ENCODE measurements at regions not wholly inside any gene's neighbourhood (a gene's known extent, or its start where the extent isn't known, plus 50 kb on each side); places are given as distances from the start of the nearest gene placed in this dataset.

DNA sequence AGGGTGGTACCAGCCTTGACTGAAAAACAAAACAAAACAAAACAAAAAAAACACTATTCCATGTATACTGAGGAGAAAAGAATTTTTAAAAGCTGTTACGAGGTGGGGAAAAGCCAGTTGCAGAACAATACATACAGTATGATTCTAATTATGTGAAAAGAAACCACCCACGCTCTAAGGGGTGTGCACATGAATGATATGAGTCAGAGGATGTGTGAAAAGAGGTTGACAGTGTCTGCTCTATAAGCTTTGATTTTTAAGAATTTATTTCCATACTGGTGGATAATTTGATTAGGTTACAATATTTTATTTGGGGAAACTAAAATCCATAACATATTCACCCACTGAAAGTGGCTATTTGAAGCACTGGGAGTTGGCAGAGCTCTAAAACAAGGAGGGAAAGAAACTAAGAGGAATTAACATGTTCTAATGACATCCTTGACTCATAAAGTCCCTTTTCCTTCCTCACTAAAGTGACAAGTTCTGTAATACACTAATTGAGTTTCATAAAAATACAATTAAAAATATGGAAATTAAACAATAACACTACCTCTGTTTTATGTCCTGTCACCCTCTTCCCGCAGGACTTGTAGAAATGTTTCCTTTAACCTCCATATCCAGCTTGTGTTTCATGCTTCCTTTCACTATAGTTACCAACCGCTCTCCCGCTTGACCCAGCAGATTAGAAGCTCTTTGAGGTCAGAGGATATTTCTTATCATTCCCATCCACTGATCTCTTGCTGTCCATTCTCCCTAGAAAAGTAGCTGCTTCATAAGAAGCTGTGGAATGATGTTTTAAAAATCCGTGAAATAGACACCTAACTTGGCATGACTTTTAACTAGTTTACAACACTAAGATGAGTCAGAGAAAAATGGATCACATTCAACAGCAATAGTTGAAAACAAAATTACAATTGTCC, 118.6 kb upstream of the CCDC28A start:
- Histone ChIP-seq H3K23me2 (ENCODE audit: low read depth, low read length) (no peaks in the 10 kb centered on the region), H2BK120ac (replicated peaks; ENCODE audit: low read depth, low read length) (no peak overlapping the region), H2BK5ac (ENCODE audit: low read depth, low read length) (no peak overlapping the region), H4K8ac (ENCODE audit: extremely low read depth, insufficient read depth, low read length) (no peak overlapping the region), H3K9me3 (ENCODE audit: insufficient read depth in 2 of 2, low read depth in 1 of 2, low read length in 1 of 2) (no peaks in the 10 kb centered on the region), H2BK12ac (ENCODE audit: low read depth, low read length) (no peak overlapping the region), H3K27ac (ENCODE audit: low read depth, low read length) (no peak overlapping the region), H3K14ac (ENCODE audit: insufficient read length) (no peak overlapping the region), H3K18ac (ENCODE audit: extremely low read depth, low read length) (no peak overlapping the region), H3K79me2 (ENCODE audit: control insufficient read depth in 1 of 2, insufficient read depth in 2 of 2, low read length in 2 of 2) (peaks cover 0 to 22% of the 10 kb centered on the region in 2 experiments; a peak in 2 of 4 replicates), H4K91ac (replicated peaks; ENCODE audit: insufficient read length, low read length) (no peak overlapping the region), H3K79me1 (ENCODE audit: low read depth, low read length) (peaks cover 3% of the 10 kb centered on the region; the same call in 1 of the 2 replicates), H2AK5ac (ENCODE audit: low read depth, low read length) (no peak overlapping the region), H2AFZ (ENCODE audit: low read length) (no peak overlapping the region), H3K4ac (replicated peaks; ENCODE audit: insufficient read length, low read depth, low read length) (no peak overlapping the region), H2BK15ac (ENCODE audit: low read length) (no peak overlapping the region), H3K4me1 (replicated peaks in 1 of 4; ENCODE audit: control insufficient read depth in 3 of 4, insufficient read depth in 4 of 4, low read length in 3 of 4) (no peaks in the 10 kb centered on the region), H3K36me3 (ENCODE audit: control insufficient read depth in 2 of 4, insufficient read depth in 4 of 4, low read length in 3 of 4) (no peaks in the 10 kb centered on the region), H3K4me3 (ENCODE audit: extremely low read depth in 1 of 4, insufficient read depth in 2 of 4, low read depth in 3 of 4, low read length in 4 of 4) (no peak overlapping the region), H4K5ac (ENCODE audit: insufficient read length, low read depth, low read length) (no peak overlapping the region), H2BK20ac (ENCODE audit: low read length) (no peak overlapping the region), H3K23ac (ENCODE audit: insufficient read length) (no peak overlapping the region), H3K56ac (replicated peaks; ENCODE audit: insufficient read length, low read depth, low read length) (no peak overlapping the region), H3K27me3 (replicated peaks in 1 of 4; ENCODE audit: control insufficient read depth in 3 of 4, extremely low read depth in 1 of 4, insufficient read depth in 3 of 4, low read length in 3 of 4) (no peaks in the 10 kb centered on the region), H4K20me1 (replicated peaks in 1 of 2; ENCODE audit: control insufficient read depth in 1 of 2, insufficient read depth in 2 of 2, low read length in 2 of 2) (no peaks in the 10 kb centered on the region), H3K4me2 (ENCODE audit: insufficient read depth in 1 of 2, low read depth in 2 of 2, low read length in 2 of 2) (no peak overlapping the region), H3K9ac (replicated peaks in 1 of 4; ENCODE audit: extremely low read depth in 1 of 4, low read depth in 3 of 4, low read length in 3 of 4) (no peak overlapping the region)
- ChIA-PET POLR2A (ENCODE audit: partially characterized antibody) (no interaction called here), CTCF (ENCODE audit: partially characterized antibody) (interaction anchor here (0.7 to 1.8 kb wide), 3 partner anchors 33 to 94 kb away, joined by 3 to 5 read pairs (median 3); no protein-coding TSS in a partner anchor)
- 86% methylated on average over 6 of the region's 6 CpGs; no CpG with 5 or more reads in 1 of the 2 experiments for WGBS, 2 experiments (ENCODE audit: extremely low coverage in 1 of 2, insufficient coverage in 1 of 2, insufficient read length in 1 of 2, insufficient replicate concordance in 2 of 2, low coverage in 1 of 2, low lambda C conversion rate in 2 of 2, missing lambda C conversion rate in 1 of 2)
- no peak for DNase-seq (ENCODE audit: low read depth in 1 of 2, low spot score in 2 of 2)
- no peak for FAIRE-seq
- no peak for TF ChIP-seq ZNF274 (IDR thresholded peaks at IDR 0.05; ENCODE audit: borderline replicate concordance, extremely low read depth, low read length)
- no peak for TF ChIP-seq CREB1 (IDR thresholded peaks at IDR 0.05)
- no peak for TF ChIP-seq RAD21 (IDR thresholded peaks at IDR 0.05 in 1 of 2, conservative IDR thresholded peaks at IDR 0.05 in 1 of 2; ENCODE audit: low read depth in 2 of 2, low read length in 2 of 2)
- no peak for TF ChIP-seq SUZ12 (IDR thresholded peaks at IDR 0.05; ENCODE audit: low read length)
- no peak for TF ChIP-seq EP300 (IDR thresholded peaks at IDR 0.05; ENCODE audit: borderline replicate concordance in 1 of 2, low read depth in 2 of 2, low read length in 2 of 2)
- TF ChIP-seq GABPA (IDR thresholded peaks at IDR 0.05; ENCODE audit: borderline replicate concordance, insufficient read depth, low read length) = no peak
- TF ChIP-seq FOSL1 (IDR thresholded peaks at IDR 0.05; ENCODE audit: insufficient read depth, low read depth, low read length) = no peak
- no peak for TF ChIP-seq JUN (IDR thresholded peaks at IDR 0.05; ENCODE audit: low read depth, low read length)
- TF ChIP-seq CBX5 (IDR thresholded peaks at IDR 0.05; ENCODE audit: low read depth, low read length) = no peak
- TF ChIP-seq, protein P1, sequence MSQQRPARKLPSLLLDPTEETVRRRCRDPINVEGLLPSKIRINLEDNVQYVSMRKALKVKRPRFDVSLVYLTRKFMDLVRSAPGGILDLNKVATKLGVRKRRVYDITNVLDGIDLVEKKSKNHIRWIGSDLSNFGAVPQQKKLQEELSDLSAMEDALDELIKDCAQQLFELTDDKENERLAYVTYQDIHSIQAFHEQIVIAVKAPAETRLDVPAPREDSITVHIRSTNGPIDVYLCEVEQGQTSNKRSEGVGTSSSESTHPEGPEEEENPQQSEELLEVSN (IDR thresholded peaks at IDR 0.05) = no peak
- TF ChIP-seq SIN3A (conservative IDR thresholded peaks at IDR 0.05 in 1 of 2, IDR thresholded peaks at IDR 0.05 in 1 of 2; ENCODE audit: low read depth in 1 of 2, low read length in 2 of 2) = no peak
